Stimulated activated CD8-positive, alpha-beta memory T cell treated with anti-CD3 and anti-CD28 coated beads, Interleukin-4, amount 100 ng/mL, for 4 hours (primary cell): ENCODE measurements at regions not wholly inside any gene's neighbourhood (a gene's known extent, or its start where the extent isn't known, plus 50 kb on each side); places are given as distances from the start of the nearest gene placed in this dataset.

Source experiments
- DNase-seq, 2 donors: peaks; one replicate each; pipeline ENCODE4 v3.0.0-alpha.2; 2020; ENCODE audit warnings: low read depth in 2 of 2, low spot score in 1 of 2

DNA sequence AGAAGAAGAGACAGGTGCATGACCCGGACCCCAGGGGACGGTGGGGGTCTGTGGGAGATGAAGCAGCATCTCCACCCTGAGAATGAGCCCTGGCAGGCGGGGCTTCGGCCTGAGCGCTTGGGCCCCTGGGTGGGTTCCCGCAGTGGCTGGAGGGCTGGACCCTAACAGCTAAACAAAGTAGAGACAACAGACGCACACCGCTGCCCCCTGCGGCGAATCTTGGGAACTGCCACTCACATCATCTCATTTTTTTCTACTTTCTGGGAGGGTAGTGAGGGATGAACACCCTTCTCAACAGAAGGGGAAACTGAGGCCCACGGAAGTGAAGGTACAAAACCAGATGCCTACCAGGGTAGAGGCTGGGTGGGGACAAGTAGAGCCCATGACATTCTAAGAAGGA is 104.7 kb downstream of the RFLNA start:
- DNase-seq = no peak

DNA sequence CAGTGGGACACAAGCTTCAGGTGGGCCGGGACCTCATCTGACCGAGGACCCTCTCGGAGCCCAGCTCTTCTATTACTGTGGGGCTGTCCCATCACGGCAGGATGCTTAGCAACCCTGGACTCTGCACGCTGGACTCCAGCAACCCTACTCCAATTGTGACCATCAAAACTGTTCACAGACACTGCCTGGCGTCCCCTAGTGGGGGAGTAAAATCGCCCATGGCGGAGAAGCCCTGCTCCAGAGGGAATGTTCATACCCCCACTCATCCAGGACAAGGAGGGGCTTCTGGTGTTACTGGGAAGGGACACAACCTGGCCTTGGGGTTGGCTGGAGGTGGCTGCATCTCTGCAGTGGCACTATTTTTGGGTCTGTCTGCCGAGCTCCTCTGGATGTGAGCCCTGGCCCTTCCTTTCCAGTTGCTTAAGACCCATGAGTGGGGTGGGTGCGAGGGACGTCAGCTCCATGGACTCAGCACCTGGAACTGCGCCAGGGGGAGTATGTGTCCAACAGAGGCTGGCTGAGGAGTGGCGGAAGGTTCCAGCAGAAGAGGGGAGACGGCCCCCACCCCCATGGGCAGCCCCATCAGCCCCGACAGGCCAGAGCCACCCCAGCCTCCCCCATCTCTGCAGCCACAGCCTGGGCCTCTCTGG is 103.8 kb downstream of the RFLNA start:
- no peak for DNase-seq

DNA sequence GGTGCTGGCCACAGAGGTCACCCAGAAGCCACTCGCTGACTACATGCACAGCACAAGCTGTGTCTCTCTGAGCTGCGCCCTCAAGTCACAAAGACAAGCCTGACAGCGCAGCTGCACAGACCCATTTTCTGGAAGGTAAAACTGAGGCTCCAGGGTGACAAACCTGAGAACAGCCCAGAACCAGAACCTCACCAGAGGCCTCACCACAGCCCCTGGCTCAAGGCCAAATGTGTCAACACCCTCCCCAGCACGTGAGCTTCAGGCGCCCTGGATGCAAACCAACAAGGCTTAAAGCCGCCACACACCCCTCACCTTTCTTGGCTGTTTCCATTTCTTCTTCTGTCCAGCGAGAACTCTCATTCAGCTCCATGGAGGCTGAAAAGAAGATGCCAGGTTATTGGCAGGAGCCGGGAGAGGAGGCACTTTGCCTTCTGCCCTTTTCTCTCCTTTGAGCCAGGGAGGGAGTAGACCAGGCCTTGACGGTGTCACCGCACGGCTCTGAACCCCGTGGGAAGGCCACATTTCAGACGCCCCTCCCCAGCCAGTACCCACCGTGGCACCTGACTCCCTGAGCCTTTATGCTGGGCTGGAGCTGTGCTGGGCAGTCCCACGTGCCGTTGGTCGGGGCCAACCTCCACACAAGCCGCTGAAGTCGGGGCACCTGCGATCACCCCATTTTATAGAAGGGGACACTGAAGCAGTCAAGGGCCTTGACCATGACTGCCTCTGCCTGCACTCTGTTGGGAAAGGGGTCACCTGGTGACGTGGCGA is 103.1 kb downstream of the RFLNA start:
- no peak for DNase-seq

DNA sequence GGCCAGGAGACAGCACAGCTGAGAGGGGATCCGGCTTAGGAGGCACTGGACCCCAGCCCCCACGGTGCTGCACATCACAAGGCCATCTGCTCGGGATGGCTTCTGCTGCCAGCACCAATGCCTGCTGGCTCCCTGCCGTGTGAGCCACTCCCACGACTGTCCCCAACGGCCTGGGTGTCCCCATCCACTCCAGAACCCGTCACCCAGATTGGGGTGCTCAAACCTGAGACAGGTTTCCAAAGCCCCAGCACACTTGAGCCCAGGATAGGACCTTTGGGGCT is 102.4 kb downstream of the RFLNA start:
- DNase-seq = no peak

DNA sequence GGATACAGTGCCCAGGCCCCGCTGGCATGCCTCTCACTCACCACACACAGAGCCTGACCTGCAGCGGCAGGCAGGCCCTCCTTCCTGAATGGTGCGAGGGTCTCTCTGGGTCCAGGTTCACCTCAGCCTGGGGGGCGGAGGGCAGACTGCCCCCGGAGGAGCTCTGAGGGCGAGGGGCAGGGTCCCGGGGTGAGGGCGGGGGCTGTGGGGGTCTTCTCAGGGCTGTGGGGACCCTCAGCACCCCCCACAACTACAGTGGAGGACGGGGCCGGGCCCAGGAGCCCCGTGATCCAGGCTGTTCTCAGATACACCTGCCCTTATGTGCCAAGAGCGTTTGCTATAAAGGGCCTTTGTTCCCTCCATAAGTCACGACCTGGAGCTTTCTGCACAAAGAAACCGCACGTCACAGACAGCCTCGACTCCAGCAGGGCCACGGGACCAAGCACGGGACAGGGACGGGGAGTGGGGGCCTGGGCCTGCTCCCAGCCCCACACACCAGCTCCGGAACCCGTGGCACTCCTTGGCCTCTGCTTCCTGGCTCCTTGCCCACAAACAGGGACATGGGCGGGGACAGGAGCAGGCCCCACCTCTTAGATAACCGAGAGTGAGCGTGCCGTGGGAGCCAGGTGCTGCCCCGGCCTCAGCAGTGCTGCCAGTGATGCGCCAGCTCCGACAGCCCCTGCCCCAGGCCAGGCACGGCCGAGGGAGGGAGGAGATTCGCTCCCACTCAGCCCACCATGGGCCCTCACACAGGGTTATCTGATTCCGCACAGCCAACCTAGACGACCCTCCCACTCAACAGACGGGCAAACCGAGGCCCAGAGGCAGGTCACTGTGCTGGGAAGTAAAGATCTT is 101.9 kb downstream of the RFLNA start:
- DNase-seq = no peak

DNA sequence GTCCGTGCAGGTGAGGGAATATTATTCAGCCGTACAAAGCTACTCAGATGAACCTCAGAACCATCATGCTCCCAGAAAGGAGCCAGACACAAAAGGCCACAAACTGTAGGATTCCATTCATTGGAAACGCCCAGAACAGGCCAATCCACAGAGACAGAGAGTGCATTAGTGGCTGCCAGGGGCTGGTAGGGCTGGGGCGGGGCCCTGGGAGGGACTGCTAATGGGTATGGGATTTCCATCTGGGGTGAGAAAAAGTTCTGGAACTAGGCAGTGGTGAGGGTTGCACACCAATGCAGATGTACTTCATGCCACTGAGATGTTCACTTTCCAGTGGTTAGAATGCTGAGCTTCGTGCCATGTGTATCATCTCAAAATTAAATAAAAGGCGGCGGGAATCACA is 101.1 kb downstream of the RFLNA start:
- no peak for DNase-seq

DNA sequence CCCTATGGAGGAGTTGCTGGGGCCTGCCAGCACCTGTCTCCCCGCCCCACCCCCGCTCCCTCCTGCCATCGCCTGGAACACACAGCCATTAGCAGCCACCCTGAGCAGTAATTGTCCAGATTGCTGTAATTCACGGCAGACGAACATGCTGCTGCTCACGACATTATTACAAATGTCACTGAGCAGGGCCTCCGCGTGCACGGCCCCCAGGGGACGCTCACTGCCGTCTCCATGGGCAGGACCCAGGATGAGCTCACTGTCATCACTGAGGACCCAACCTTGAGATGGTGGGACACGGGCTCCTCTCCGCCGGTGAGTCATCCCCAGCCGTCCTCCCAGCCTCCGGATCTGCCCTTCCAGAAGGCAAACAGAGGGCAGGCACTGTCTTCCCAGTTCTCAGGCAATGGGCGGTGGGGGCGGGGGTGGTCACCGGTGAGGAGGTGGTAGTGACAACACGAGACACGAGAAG is 100.4 kb downstream of the RFLNA start:
- DNase-seq = no peak

DNA sequence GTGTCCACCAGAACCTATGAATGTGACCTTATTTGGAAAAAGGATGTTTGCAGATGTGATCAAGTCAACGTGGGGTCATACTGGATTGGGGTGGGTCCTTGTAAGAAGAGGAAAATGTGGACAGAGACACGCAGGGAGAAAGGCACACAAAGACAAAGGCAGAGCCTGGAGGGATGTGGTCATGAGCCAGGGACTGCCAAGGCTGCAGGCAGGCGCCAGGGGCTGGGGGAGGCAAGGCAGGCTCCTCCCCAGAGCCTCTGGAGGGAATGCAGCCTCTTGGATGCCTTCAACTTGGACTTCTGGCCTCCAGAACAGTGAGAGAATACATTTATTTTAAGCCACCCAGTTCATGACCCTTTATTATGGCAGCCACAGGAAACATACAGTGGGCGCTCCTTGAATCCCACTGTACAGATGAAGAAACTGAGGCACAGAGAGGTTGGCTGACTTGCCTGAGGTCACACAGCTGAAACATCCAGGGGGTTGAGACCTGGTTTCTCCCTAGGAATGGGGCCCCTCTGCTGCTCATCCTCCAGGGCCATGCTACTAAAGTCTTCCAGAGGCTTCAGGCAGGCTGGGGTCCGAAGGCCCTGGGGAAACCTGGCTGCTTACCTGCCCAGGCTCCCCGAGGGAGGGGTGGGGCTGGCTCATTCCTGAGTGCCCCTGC is 99.7 kb downstream of the RFLNA start:
- DNase-seq = no peak

DNA sequence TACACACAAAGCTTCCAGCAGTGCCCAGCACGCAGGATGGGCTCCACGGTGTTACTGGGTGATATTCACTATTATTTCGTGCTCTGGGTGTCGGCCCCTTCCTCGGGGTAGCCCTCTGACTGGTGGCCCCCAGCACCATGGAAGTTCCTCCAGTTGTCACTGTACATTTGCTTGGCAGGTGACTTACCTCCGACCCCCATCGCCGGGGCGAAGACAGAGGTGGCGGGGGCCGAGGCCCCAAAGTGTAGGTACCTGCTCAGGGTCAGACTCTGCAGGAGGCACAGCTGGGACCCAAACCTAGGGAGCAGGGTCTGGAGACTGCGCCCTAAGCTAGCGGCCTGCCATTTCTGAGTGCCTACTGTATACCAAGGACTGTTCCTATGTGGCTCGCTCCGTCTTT is 98.9 kb downstream of the RFLNA start:
- DNase-seq = no peak

DNA sequence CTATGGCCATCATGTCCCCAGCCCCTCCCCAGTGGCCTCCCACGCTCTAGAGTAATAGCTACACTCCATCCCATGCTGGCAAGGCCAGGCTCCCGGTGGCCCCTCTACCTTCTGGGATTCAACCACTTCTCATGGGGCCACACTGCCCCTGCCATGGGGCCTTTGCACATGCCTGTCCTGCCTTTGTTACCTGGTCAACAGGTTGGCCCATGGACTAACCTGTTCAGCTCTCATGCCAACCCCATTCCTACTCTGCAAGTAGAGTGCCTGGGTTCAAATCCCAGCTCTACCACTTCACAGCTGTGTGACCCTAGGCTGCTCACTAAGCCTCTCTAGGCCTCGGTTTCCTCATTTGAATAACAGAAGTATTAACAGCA is 98.5 kb downstream of the RFLNA start:
- no peak for DNase-seq

DNA sequence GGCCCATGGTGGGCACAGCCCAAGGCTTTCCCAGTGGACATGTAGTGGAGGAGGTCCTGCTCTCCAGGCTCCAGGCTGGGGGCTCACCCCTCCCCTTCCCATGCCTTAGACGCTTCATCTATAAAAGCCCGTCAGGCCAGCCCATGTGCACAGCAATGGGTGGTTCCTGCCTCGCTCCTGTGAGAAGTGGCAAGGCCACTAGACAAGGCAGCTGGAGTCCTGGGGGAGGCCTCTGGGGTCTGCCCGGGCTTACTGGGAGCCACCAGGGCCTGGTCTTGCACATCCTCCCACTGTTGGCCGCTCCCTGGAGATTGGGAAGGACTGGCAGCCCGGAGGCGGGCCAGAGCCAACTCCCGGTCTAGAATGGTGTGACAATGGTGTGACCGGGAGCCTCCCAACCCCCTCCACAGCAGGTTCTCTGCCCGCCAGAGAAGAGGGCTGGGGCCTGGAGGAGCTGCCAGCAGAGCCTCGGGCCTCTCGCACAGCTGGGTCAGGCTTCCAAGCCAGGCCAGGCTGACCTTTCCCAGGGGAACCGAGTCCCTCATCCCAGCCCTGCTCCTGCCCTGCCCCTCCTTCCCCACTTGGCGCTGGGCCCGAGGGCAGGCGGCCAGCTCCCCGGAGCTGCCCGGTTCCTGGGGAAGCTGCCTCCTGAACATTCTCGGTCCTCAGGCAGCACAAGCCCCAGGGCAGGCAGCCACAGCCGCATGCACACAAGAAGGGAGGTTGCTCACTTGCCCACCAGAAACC is 97.9 kb downstream of the RFLNA start:
- DNase-seq = no peak

DNA sequence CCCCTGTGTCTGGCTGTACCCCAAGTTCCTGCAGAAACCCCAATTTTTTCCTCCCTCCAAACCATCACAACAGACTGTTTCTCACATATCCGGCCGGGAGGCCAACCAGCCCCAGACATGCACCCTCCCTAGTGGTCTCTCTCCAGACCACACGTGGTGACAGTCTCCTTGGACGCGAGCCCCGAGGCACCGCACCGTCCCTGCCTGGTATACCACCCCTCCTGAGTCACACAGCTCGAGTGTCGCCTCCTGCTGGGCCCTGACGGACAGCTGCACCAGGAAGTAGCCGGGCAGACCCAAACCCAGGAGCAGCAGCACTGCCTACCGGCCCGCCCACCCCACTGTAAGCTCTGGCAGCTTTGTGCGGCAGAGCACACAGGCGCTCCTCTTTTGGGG is 97.4 kb downstream of the RFLNA start:
- DNase-seq = no peak

DNA sequence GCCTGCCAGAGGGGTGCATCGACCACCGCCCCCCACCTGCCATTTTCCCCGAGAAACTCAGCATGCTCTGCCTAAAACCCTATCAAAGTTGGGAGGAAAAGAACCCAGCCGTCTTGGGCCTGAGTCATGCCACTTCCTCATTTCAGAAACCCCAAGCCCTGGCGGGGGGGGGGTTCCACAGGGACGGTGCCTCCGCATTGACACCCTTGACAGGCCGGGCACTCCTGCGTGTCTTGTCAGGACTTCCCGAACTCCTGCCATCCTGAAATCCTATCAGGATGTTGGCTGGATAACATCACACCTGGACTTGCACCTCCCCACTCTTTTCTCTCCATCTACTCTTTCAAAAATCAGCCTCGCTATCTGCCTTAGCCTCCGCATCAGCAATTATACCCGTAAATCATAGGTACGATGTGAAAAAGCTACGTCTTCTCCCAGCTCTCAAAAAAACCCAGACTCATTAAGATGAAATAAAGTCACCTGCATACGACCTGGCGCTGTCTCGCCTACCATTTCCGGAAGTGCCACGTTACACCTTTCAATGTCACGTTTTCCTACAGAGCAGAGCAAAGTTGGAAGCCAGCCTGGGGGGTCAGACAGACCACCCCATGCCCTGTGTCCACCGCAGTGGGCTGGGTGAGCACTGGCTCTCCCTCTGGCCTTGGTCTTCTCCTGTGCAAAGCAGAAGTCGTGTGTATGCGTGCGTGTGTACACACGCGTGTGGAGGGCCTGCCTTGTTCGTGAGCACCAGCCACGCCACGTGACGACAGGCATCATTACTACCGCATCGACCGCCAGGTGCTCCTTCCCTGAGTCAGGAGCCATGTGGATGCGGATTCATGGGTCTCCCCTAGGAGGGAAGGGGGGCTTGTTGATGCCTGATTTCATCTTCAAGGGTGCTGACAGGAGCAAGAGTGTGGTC is 96.7 kb downstream of the RFLNA start:
- DNase-seq = peak in 1 of 2 donors; percentile 47

DNA sequence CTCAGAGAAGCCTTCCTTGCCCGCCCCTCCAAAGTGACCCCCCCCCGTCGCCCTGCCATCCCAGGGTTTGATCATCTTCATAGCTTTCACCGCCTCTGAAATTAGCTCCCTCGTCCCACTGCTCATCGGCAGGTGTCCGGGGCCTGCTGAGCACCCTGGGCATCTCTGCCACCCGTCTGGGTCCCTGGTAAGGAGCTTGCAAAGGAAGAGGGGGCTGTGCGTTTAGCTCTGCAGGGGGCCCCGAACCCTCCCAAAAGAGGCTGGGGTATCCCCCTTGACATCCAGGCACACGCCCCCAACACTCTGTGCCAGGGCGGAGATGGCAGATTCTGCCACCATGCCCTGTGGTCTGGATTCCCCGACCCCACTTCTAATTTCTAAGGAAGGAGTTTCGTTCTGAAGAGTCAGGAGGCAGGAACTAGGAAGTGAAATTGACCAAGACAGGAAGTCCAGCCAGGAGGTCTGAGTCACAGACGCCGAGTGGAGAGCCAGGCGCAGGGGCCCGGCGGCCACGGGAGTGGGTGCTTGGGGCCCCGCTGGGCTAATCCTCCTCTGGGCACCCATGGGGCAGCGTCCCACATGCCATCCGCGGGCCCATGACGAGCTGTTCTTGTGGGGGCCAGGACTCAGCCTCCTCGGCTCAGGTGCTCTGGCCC is 95.7 kb downstream of the RFLNA start:
- no peak for DNase-seq

DNA sequence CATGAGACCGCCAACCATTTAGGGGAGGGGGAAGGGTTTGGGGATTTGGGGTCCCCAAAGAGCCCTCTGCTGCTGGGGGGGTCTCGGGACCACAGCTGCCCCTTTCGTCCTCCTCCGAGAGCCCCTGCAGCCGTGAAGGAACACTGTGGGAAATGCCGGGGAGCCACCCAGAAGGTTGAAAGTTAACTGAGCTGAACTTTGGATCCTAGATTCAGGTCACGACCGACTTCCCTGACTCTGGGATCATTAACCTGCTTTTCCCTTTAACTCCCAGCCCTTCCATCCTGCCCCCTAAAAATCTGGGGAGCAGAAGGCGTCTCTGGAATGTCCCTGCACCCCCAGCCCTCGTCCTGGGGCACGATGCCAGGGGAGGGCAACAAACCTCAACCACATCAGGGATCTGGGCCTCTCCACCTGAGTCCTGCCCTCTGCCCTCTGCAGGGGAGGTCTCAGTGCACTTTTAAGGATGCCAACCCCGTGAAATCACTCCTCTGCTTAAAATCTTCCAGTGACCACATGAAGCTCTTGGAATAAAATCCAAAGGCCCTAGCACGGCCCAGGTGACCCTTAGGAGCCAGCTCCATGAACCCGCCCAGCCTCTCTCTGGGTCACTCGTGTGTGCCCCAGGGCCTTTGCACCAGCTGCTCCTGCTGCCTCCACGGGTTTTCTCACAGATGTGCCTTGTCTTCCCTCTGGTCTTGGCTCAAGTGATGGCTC is 95.0 kb downstream of the RFLNA start:
- DNase-seq = no peak

DNA sequence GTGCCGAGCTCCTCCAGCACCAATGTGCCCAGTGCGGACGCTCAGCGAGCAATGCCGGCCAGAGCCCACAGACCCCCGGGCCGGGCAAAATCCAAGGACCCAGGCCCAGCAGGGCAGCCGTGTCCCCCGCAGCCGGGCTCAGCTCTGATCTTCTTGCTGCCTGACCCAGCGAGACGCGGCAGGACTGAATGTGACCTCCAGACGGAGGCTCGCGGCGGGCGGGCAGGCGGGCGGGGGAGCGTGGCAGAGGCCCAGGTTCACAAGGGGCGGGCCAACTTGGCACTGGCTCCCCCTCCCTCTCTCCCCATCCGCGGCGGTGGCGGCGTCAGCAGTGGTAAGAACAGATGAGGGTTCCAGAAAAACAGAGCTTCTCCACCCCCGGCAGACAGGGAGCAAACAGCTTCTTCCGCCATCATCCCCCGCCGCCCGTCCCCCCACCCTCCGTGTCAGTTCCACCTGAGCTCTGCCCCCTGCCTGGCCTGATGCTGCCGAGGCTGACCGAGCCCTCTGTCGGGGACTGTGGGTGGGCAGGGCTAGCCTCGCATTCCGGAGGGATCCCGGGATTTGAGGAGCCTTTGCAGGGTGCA is 94.3 kb downstream of the RFLNA start:
- DNase-seq = peak; percentile 13 to 53

DNA sequence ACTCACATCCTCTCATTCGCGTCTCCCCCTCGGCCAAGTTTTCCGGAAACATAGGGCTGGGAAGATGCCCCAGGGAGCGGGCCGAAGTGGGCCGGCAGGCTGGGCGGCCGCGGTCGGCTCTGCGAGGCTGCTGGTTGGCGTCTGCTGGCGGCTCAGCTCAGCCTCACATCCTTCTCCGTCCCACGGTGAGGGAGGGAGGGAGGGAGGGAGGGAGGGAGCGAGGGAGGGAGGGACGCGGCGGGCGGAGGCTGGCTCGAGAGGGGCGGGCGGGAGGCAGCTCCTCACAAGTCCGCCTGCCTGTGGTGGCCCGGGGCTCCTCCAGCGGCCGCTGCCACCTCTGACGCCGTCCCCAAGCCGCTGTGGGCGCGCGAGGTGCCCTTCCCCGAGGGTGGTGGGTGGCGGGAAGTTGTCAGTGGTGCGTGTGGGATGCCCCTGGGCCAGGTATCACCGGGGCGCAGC is 93.8 kb downstream of the RFLNA start:
- peak in 1 of 2 donors; percentile 35 for DNase-seq

DNA sequence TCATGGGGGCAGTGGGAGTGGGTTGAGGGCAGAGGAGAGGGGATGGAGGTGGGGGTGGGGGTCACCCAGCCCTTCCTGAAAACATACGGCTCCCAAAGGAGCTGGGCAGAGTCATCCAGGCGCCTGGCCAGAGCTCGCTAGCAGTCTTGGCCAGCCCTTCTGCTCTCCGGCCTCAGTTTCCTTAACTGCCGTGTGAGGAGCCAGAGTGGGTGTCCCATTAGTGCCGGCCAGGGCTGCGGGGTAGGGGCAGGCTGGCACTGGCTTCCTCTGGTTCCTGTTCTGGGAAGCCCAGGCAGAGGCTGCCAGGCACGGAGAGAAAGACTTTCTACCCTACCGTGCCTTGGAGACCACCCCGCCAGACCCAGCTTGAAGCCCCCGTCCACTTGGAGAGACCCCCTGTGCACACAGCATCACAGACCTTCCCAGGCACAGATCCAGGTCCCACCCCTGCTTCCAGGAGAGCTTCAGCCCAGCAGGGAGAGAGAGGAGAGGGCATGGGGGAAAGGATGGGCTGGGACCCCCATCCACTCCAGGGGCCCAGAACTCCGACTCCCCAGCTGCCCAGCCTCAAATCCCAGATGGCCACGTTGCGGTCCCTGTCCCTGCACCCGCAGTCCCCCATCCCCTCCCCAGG is 93.3 kb downstream of the RFLNA start:
- no peak for DNase-seq
